ENCODE measurements at regions not wholly inside any gene's neighbourhood (a gene's known extent, or its start where the extent isn't known, plus 50 kb on each side); places are given as distances from the start of the nearest gene placed in this dataset.
"Not testable (repeated sequence)": the region's sequence is repeated elsewhere in the genome, so short reads cannot be mapped to it uniquely, and the experiment has no call there.

DNA sequence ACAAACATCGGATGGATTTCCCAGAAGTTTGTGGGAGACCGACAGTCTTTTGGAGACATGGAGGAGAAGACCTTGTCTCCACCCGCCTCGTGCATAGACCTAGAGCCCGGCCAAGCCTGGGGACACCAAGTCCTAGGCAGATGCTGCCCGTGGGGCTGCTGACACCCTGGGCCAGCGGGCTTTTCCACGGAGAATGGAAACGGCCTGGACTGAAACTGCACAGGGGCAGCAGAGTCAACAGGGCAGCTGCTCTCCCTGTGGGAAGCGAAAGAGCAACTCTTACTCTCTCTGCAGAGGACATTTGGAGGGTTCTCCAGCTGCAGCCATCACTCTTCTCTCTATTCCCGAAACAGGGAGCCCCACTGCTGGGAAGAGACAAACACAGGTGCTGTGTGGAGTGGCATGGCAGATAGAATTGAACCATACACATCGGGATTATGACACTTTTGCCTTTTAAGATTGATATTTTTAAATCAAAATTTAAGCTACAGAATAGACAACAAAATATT is 401.2 kb downstream of the THBS2 start:
- 0 out of 2 replicates have a peak, but pooled peaks cover 4% of the 10 kb centered on the region for H3K4me1 ChIP-seq
- H3K9me3 ChIP-seq = no peaks in the 10 kb centered on the region; the same call in 1 of the 2 replicates
- DNase-seq = no peak
- H3K4me1 Mint-ChIP-seq (ENCODE audit: low read depth, unreplicated experiment) = no peaks in the 10 kb centered on the region
- no TSS peak for BruUV-seq (replicated peaks)
- H3K36me3 Mint-ChIP-seq (ENCODE audit: insufficient read depth, unreplicated experiment) = no peaks in the 10 kb centered on the region
- H3K27me3 ChIP-seq (replicated peaks; ENCODE audit: control insufficient read depth, insufficient read depth, low read length) = no peaks in the 10 kb centered on the region
- no peaks in the 10 kb centered on the region for H3K9me3 Mint-ChIP-seq (ENCODE audit: unreplicated experiment)
- TF ChIP-seq, protein P1, sequence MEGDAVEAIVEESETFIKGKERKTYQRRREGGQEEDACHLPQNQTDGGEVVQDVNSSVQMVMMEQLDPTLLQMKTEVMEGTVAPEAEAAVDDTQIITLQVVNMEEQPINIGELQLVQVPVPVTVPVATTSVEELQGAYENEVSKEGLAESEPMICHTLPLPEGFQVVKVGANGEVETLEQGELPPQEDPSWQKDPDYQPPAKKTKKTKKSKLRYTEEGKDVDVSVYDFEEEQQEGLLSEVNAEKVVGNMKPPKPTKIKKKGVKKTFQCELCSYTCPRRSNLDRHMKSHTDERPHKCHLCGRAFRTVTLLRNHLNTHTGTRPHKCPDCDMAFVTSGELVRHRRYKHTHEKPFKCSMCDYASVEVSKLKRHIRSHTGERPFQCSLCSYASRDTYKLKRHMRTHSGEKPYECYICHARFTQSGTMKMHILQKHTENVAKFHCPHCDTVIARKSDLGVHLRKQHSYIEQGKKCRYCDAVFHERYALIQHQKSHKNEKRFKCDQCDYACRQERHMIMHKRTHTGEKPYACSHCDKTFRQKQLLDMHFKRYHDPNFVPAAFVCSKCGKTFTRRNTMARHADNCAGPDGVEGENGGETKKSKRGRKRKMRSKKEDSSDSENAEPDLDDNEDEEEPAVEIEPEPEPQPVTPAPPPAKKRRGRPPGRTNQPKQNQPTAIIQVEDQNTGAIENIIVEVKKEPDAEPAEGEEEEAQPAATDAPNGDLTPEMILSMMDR (IDR thresholded peaks at IDR 0.05; ENCODE audit: insufficient read depth in 1 of 2, low read depth in 1 of 2, low read length in 1 of 2, severe bottlenecking in 1 of 2, unreplicated experiment in 1 of 2) = no peak
- no peaks in the 10 kb centered on the region for H3K36me3 ChIP-seq (ENCODE audit: control insufficient read depth, insufficient read depth, low read length)
- ChIA-PET CTCF (no interaction called here), POLR2A (interaction anchor here (0.6 kb wide), 1 partner anchor 16 kb away, joined by 4 read pairs; no protein-coding TSS in a partner anchor)
- no peak overlapping the region for H3K4me3 Mint-ChIP-seq (ENCODE audit: unreplicated experiment)
- H3K27me3 Mint-ChIP-seq (ENCODE audit: insufficient read depth, unreplicated experiment) = peaks cover 3% of the 10 kb centered on the region
- H3K27ac Mint-ChIP-seq (ENCODE audit: unreplicated experiment) = no peak overlapping the region
- intact Hi-C loops (cut with micrococcal nuclease; ENCODE audit: unreplicated experiment) = no loop called here
- H3K4me3 ChIP-seq (ENCODE audit: low read depth, low read length) = no peak overlapping the region

DNA sequence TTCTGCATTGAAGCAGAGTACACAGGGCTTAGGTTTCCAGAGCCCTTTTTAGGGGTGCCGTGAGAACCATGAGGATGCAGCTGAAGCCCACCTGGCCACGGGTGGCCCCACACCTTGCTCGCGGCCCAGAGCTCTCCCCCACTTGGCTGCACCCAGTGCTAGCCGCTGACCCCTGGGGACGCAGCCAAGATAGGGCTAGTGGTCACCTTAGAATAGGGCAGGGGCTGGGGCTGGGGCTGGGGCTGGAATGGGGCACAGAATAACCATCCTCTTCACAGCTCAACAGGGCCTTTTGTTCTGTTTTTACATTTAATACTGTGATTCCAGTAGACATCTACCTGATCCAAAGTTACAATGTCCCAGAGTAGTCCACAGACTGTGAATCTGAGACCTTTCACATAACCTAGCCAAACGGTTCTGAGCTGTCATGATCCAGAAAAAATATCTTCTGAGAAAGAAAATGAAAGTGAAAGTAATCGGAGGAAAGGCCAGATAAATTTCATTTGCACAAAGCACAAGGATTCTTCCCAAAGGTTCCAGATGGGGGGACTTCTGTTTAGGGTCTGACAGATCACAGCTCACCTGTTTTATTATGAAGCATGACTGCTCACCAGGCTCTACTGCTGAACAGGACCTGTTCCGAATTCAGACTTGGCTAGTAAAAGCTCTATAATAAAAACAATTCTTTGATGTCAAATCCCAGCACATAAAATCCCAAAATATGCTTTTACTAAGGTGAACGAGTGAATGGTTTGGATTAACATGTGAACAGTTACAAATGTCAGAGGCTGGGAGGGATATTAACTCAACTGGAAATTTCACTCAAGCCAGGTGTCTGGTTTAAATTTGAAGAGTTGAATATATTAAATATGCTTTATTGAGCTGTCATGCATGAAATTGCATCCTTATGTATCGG is 401.9 kb downstream of the THBS2 start:
- TF ChIP-seq, protein P1 (IDR thresholded peaks at IDR 0.05; ENCODE audit: insufficient read depth in 1 of 2, low read depth in 1 of 2, low read length in 1 of 2, severe bottlenecking in 1 of 2, unreplicated experiment in 1 of 2) = no peak
- intact Hi-C loops (cut with micrococcal nuclease; ENCODE audit: unreplicated experiment) = no loop called here
- H3K9me3 Mint-ChIP-seq (ENCODE audit: unreplicated experiment) = no peaks in the 10 kb centered on the region
- no peak overlapping the region for H3K4me3 Mint-ChIP-seq (ENCODE audit: unreplicated experiment)
- H3K27ac Mint-ChIP-seq (ENCODE audit: unreplicated experiment) = no peak overlapping the region
- H3K36me3 Mint-ChIP-seq (ENCODE audit: insufficient read depth, unreplicated experiment) = no peaks in the 10 kb centered on the region
- no peaks in the 10 kb centered on the region for H3K36me3 ChIP-seq (ENCODE audit: control insufficient read depth, insufficient read depth, low read length)
- ChIA-PET CTCF (no interaction called here), POLR2A (no interaction called here)
- H3K4me3 ChIP-seq (ENCODE audit: low read depth, low read length) = no peak overlapping the region
- H3K9me3 ChIP-seq = no peaks in the 10 kb centered on the region; the same call in 1 of the 2 replicates
- no peaks in the 10 kb centered on the region for H3K4me1 Mint-ChIP-seq (ENCODE audit: low read depth, unreplicated experiment)
- no peaks in the 10 kb centered on the region for H3K27me3 Mint-ChIP-seq (ENCODE audit: insufficient read depth, unreplicated experiment)
- no peak for DNase-seq
- H3K27me3 ChIP-seq (replicated peaks; ENCODE audit: control insufficient read depth, insufficient read depth, low read length) = no peaks in the 10 kb centered on the region
- H3K4me1 ChIP-seq = 0 out of 2 replicates have a peak, but pooled peaks cover 4% of the 10 kb centered on the region
- BruUV-seq (replicated peaks) = no TSS peak

DNA sequence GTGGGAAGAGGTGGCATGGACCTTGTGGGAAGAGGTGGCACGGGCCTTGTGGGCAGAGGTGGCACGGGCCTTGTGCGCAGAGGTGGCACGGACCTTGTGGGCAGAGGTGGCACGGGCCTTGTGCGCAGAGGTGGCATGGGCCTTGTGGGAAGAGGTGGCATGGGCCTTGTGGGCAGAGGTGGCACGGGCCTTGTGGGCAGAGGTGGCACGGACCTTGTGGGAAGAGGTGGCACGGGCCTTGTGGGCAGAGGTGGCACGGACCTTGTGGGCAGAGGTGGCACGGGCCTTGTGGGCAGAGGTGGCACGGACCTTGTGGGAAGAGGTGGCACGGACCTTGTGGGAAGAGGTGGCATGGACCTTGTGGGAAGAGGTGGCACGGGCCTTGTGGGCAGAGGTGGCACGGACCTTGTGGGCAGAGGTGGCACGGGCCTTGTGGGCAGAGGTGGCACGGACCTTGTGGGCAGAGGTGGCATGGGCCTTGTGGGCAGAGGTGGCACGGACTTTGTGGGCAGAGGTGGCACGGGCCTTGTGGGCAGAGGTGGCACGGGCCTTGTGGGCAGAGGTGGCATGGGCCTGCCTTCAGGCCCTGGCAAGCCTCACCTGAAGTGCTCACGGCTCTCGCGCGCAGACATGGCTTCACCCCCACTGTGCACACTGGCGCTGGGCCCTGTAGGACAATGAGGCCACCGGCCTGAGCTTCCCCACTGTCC is 403.5 kb downstream of the THBS2 start:
- BruUV-seq (replicated peaks); H3K9me3 Mint-ChIP-seq (ENCODE audit: unreplicated experiment); CTCF ChIA-PET; H3K27me3 Mint-ChIP-seq (ENCODE audit: insufficient read depth, unreplicated experiment); POLR2A ChIA-PET; H3K9me3 ChIP-seq; H3K4me3 Mint-ChIP-seq (ENCODE audit: unreplicated experiment); H3K27ac Mint-ChIP-seq (ENCODE audit: unreplicated experiment); H3K36me3 ChIP-seq (ENCODE audit: control insufficient read depth, insufficient read depth, low read length); H3K4me1 ChIP-seq; H3K36me3 Mint-ChIP-seq (ENCODE audit: insufficient read depth, unreplicated experiment); H3K27me3 ChIP-seq (replicated peaks; ENCODE audit: control insufficient read depth, insufficient read depth, low read length); H3K4me3 ChIP-seq (ENCODE audit: low read depth, low read length); intact Hi-C loops (cut with micrococcal nuclease; ENCODE audit: unreplicated experiment); DNase-seq; H3K4me1 Mint-ChIP-seq (ENCODE audit: low read depth, unreplicated experiment): not testable (repeated sequence)
